Fibroblast of upper back skin (primary cell): ENCODE measurements at regions not wholly inside any gene's neighbourhood (a gene's known extent, or its start where the extent isn't known, plus 50 kb on each side); places are given as distances from the start of the nearest gene placed in this dataset.

Experiments used
- DNase-seq: peaks from one replicate; pipeline ENCODE4 v3.0.0-alpha.2; 2013

- no peak for DNase-seq
These were observed 50.2 kb upstream of the CDK1 start for GRCh38 chr10:60728056-60728455.

GRCh38 chr10:60726257-60726656, 52.0 kb upstream of the CDK1 start:
- DNase-seq, result no peak

- no peak for DNase-seq
These were observed 55.7 kb upstream of the CDK1 start for GRCh38 chr10:60722623-60723022.

GRCh38 chr10:60719721-60720120, 58.6 kb upstream of the CDK1 start:
- DNase-seq, result no peak

- peak; percentile 28 for DNase-seq
These were observed 59.4 kb upstream of the CDK1 start for GRCh38 chr10:60718886-60719285.

GRCh38 chr10:60717852-60718251, 60.4 kb upstream of the CDK1 start:
- no peak for DNase-seq

GRCh38 chr10:60714233-60714632, 64.0 kb upstream of the CDK1 start:
- DNase-seq, result peak; percentile 6

- no peak for DNase-seq
These were observed 66.8 kb upstream of the CDK1 start for GRCh38 chr10:60711496-60711895.

- no peak for DNase-seq
These were observed 68.2 kb upstream of the CDK1 start for GRCh38 chr10:60710041-60710440.

GRCh38 chr10:60708666-60709065, 69.6 kb upstream of the CDK1 start:
- DNase-seq, result no peak

GRCh38 chr10:60707841-60708240, 70.4 kb upstream of the CDK1 start:
- DNase-seq, result no peak

GRCh38 chr10:60706146-60706545, 72.1 kb upstream of the CDK1 start:
- no peak for DNase-seq

GRCh38 chr10:60705376-60705775, 72.9 kb upstream of the CDK1 start:
- no peak for DNase-seq

GRCh38 chr10:60704471-60704870, 73.8 kb upstream of the CDK1 start:
- no peak for DNase-seq

GRCh38 chr10:60703266-60704041, 74.8 kb upstream of the CDK1 start:
- DNase-seq, result no peak

GRCh38 chr10:60687679-60688078, 90.6 kb upstream of the CDK1 start:
- DNase-seq, result no peak

- no peak for DNase-seq
These were observed 94.2 kb upstream of the CDK1 start for GRCh38 chr10:60684091-60684490.

GRCh38 chr10:60681103-60681502, 97.2 kb upstream of the CDK1 start:
- DNase-seq, result no peak

- no peak for DNase-seq
These were observed 98.8 kb upstream of the CDK1 start for GRCh38 chr10:60679388-60679990.

- DNase-seq, result no peak
These were observed 99.3 kb upstream of the CDK1 start for GRCh38 chr10:60678978-60679377.

- DNase-seq, result peak; percentile 74
These were observed 100.6 kb upstream of the CDK1 start for GRCh38 chr10:60677531-60678129.

GRCh38 chr10:60675236-60675635, 103.0 kb upstream of the CDK1 start:
- DNase-seq, result peak; percentile 64

- no peak for DNase-seq
These were observed 108.8 kb upstream of the CDK1 start for GRCh38 chr10:60669501-60669900.

- DNase-seq, result no peak
These were observed 112.1 kb upstream of the CDK1 start for GRCh38 chr10:60666221-60666620.
